BLaER1 (cell line): ENCODE measurements at regions not wholly inside any gene's neighbourhood (a gene's known extent, or its start where the extent isn't known, plus 50 kb on each side); places are given as distances from the start of the nearest gene placed in this dataset.
"Not testable (repeated sequence)": the region's sequence is repeated elsewhere in the genome, so short reads cannot be mapped to it uniquely, and the experiment has no call there.

Source experiments
- H3K27ac ChIP-seq: shearing (Covaris generic); formaldehyde crosslinking; 2 replicates; pipeline ENCODE4 v1.8.1; 2022
- H3K27me3 ChIP-seq: shearing (Covaris generic); formaldehyde crosslinking; 2 replicates; pipeline ENCODE4 v1.8.1; 2022
- H3K36me3 ChIP-seq: shearing (Covaris generic); formaldehyde crosslinking; 2 replicates; pipeline ENCODE4 v1.8.1; 2022
- H3K4me1 ChIP-seq: shearing (Covaris generic); formaldehyde crosslinking; 2 replicates; pipeline ENCODE4 v1.8.1; 2022
- H3K4me2 ChIP-seq: shearing (Covaris generic); formaldehyde crosslinking; 2 replicates; pipeline ENCODE4 v1.8.1; 2022
- H3K4me3 ChIP-seq: shearing (Covaris generic); formaldehyde crosslinking; 2 replicates; pipeline ENCODE4 v1.8.1; 2022
- H3K9ac ChIP-seq: shearing (Covaris generic); formaldehyde crosslinking; 2 replicates; pipeline ENCODE4 v1.8.1; 2022
- H3K9me3 ChIP-seq: shearing (Covaris generic); formaldehyde crosslinking; 2 replicates; pipeline ENCODE4 v1.8.1; 2022
- H4K20me1 ChIP-seq: shearing (Covaris generic); formaldehyde crosslinking; 2 replicates; pipeline ENCODE4 v1.8.1; 2022
- Cebpa-rat ChIP-seq: shearing (Covaris generic); IDR thresholded peaks from 2 replicates; pipeline ENCODE4 v1.8.1; 2022

- no peaks in the 10 kb centered on the region for H3K27me3 ChIP-seq
- H3K4me1 ChIP-seq = peaks cover 20% of the 10 kb centered on the region
- H3K4me2 ChIP-seq = peak overlapping the region; percentile 56
- peak overlapping the region; percentile 23; the same call in 1 of the 2 replicates for H3K4me3 ChIP-seq
- H3K36me3 ChIP-seq = no peaks in the 10 kb centered on the region
- no peaks in the 10 kb centered on the region for H4K20me1 ChIP-seq
- no peak for TF ChIP-seq Cebpa-rat
- peak overlapping the region; percentile 55; the same call in 1 of the 2 replicates for H3K9ac ChIP-seq
- H3K9me3 ChIP-seq = peaks cover 5% of the 10 kb centered on the region; the same call in 1 of the 2 replicates
- peak overlapping the region; percentile 31; the same call in 1 of the 2 replicates for H3K27ac ChIP-seq
Measured at GRCh38 chr2:195532628-195533271, 124.3 kb upstream of the SLC39A10 start.

GRCh38 chr2:195532255-195532627 lies 124.8 kb upstream of the SLC39A10 start:
- no peaks in the 10 kb centered on the region for H3K27me3 ChIP-seq
- no peak overlapping the region for H3K27ac ChIP-seq
- H3K9ac ChIP-seq = no peak overlapping the region
- H3K9me3 ChIP-seq = peaks cover 5% of the 10 kb centered on the region; the same call in 1 of the 2 replicates
- H3K4me2 ChIP-seq = peak overlapping the region; percentile 56
- no peak for TF ChIP-seq Cebpa-rat
- no peak overlapping the region for H3K4me3 ChIP-seq
- H3K4me1 ChIP-seq = peaks cover 20% of the 10 kb centered on the region
- no peaks in the 10 kb centered on the region for H3K36me3 ChIP-seq
- H4K20me1 ChIP-seq = no peaks in the 10 kb centered on the region

GRCh38 chr2:195531754-195532153 lies 125.3 kb upstream of the SLC39A10 start:
- TF ChIP-seq Cebpa-rat = no peak
- Histone ChIP-seq H3K4me3 (no peak overlapping the region), H3K27ac (no peak overlapping the region), H3K4me1 (peaks cover 20% of the 10 kb centered on the region), H3K9me3 (peaks cover 5% of the 10 kb centered on the region; the same call in 1 of the 2 replicates), H3K4me2 (peak overlapping the region; percentile 25; the same call in 1 of the 2 replicates), H3K27me3 (no peaks in the 10 kb centered on the region), H4K20me1 (no peaks in the 10 kb centered on the region), H3K36me3 (no peaks in the 10 kb centered on the region), H3K9ac (no peak overlapping the region)

- H3K27me3 ChIP-seq, H4K20me1 ChIP-seq, H3K9ac ChIP-seq, H3K36me3 ChIP-seq, H3K4me3 ChIP-seq, H3K4me2 ChIP-seq, H3K4me1 ChIP-seq, H3K9me3 ChIP-seq, H3K27ac ChIP-seq: not testable (repeated sequence)
Measured at GRCh38 chr2:195523242-195523641, 133.8 kb upstream of the SLC39A10 start.

GRCh38 chr2:195521589-195521988 lies 135.4 kb upstream of the SLC39A10 start:
- Histone ChIP-seq H3K36me3 (no peaks in the 10 kb centered on the region), H3K4me3 (no peak overlapping the region), H4K20me1 (no peaks in the 10 kb centered on the region), H3K27me3 (no peaks in the 10 kb centered on the region), H3K9me3 (no peaks in the 10 kb centered on the region; the same call in 1 of the 2 replicates), H3K9ac (no peak overlapping the region), H3K4me2 (no peak overlapping the region), H3K27ac (no peak overlapping the region), H3K4me1 (no peaks in the 10 kb centered on the region)
- no peak for TF ChIP-seq Cebpa-rat

GRCh38 chr2:195520671-195521155 lies 136.3 kb upstream of the SLC39A10 start:
- Histone ChIP-seq H3K27me3 (no peaks in the 10 kb centered on the region), H3K4me2 (no peak overlapping the region), H3K27ac (no peak overlapping the region), H3K9ac (no peak overlapping the region), H3K36me3 (no peaks in the 10 kb centered on the region), H3K4me3 (no peak overlapping the region), H3K4me1 (no peaks in the 10 kb centered on the region), H3K9me3 (peaks cover 3% of the 10 kb centered on the region), H4K20me1 (no peaks in the 10 kb centered on the region)
- TF ChIP-seq Cebpa-rat = no peak

- H3K4me2 ChIP-seq = no peak overlapping the region
- peaks cover 12% of the 10 kb centered on the region for H3K9me3 ChIP-seq
- no peaks in the 10 kb centered on the region for H3K27me3 ChIP-seq
- H3K4me1 ChIP-seq = no peaks in the 10 kb centered on the region
- H3K4me3 ChIP-seq = no peak overlapping the region
- no peaks in the 10 kb centered on the region for H3K36me3 ChIP-seq
- H3K27ac ChIP-seq = no peak overlapping the region
- no peak for TF ChIP-seq Cebpa-rat
- no peak overlapping the region for H3K9ac ChIP-seq
- no peaks in the 10 kb centered on the region for H4K20me1 ChIP-seq
Measured at GRCh38 chr2:195515551-195515950, 141.5 kb upstream of the SLC39A10 start.

- Histone ChIP-seq H3K4me2 (no peak overlapping the region), H3K27me3 (no peaks in the 10 kb centered on the region), H3K4me3 (no peak overlapping the region), H4K20me1 (no peaks in the 10 kb centered on the region), H3K9me3 (peaks cover 12% of the 10 kb centered on the region), H3K27ac (no peak overlapping the region), H3K36me3 (no peaks in the 10 kb centered on the region), H3K4me1 (no peaks in the 10 kb centered on the region), H3K9ac (no peak overlapping the region)
- no peak for TF ChIP-seq Cebpa-rat
Measured at GRCh38 chr2:195514365-195514764, 142.7 kb upstream of the SLC39A10 start.

GRCh38 chr2:195513119-195513518 lies 143.9 kb upstream of the SLC39A10 start:
- Histone ChIP-seq H3K4me1 (no peaks in the 10 kb centered on the region), H3K36me3 (no peaks in the 10 kb centered on the region), H3K27me3 (no peaks in the 10 kb centered on the region), H3K9me3 (peaks cover 12% of the 10 kb centered on the region), H3K9ac (no peak overlapping the region), H3K4me2 (no peak overlapping the region), H4K20me1 (no peaks in the 10 kb centered on the region), H3K4me3 (no peak overlapping the region), H3K27ac (no peak overlapping the region)
- TF ChIP-seq Cebpa-rat = no peak

- Histone ChIP-seq H3K9ac (no peak overlapping the region), H3K4me1 (no peaks in the 10 kb centered on the region), H4K20me1 (no peaks in the 10 kb centered on the region), H3K4me3 (no peak overlapping the region), H3K27me3 (no peaks in the 10 kb centered on the region), H3K36me3 (no peaks in the 10 kb centered on the region), H3K4me2 (no peak overlapping the region), H3K27ac (no peak overlapping the region), H3K9me3 (0 out of 2 replicates have a peak, but pooled peaks cover 6% of the 10 kb centered on the region)
- no peak for TF ChIP-seq Cebpa-rat
Measured at GRCh38 chr2:195509551-195509950, 147.5 kb upstream of the SLC39A10 start.

GRCh38 chr2:195508139-195508455 lies 148.9 kb upstream of the SLC39A10 start:
- Histone ChIP-seq H3K4me3 (no peak overlapping the region), H3K9me3 (0 out of 2 replicates have a peak, but pooled peaks cover 6% of the 10 kb centered on the region), H3K9ac (no peak overlapping the region), H3K27ac (no peak overlapping the region), H3K4me2 (no peak overlapping the region), H4K20me1 (no peaks in the 10 kb centered on the region), H3K4me1 (no peaks in the 10 kb centered on the region), H3K27me3 (no peaks in the 10 kb centered on the region), H3K36me3 (no peaks in the 10 kb centered on the region)
- TF ChIP-seq Cebpa-rat = no peak
